ENCODE measurements at regions not wholly inside any gene's neighbourhood (a gene's known extent, or its start where the extent isn't known, plus 50 kb on each side); places are given as distances from the start of the nearest gene placed in this dataset.

- TF ChIP-seq CTCF (IDR thresholded peaks at IDR 0.05) (no peak), EP300 (IDR thresholded peaks at IDR 0.05) (no peak), POLR2AphosphoS5 (IDR thresholded peaks at IDR 0.05) (no peak), POLR2A (IDR thresholded peaks at IDR 0.05) (no peak)
Measured at GRCh38 chr4:156677656-156678055, 293.9 kb downstream of the PDGFC start.

All from suprapubic skin (tissue), 4 donors.